GM12875 (cell line): ENCODE measurements at regions not wholly inside any gene's neighbourhood (a gene's known extent, or its start where the extent isn't known, plus 50 kb on each side); places are given as distances from the start of the nearest gene placed in this dataset.
"Not testable (repeated sequence)": the region's sequence is repeated elsewhere in the genome, so short reads cannot be mapped to it uniquely, and the experiment has no call there.

ENCODE experiments used
- H3K4me3 ChIP-seq: one replicate; pipeline ENCODE4 v1.5.1; 2011; ENCODE audit warnings: low read depth, low read length, control low read depth
- TF ChIP-seq, protein P1 (sequence below): IDR thresholded peaks from 2 replicates; pipeline ENCODE4 v1.5.1; 2011; ENCODE audit warnings: low read depth, mild to moderate bottlenecking, control low read depth, inconsistent platforms, low read length, moderate library complexity, borderline replicate concordance; ENCODE audit not compliant: insufficient read depth

DNA sequence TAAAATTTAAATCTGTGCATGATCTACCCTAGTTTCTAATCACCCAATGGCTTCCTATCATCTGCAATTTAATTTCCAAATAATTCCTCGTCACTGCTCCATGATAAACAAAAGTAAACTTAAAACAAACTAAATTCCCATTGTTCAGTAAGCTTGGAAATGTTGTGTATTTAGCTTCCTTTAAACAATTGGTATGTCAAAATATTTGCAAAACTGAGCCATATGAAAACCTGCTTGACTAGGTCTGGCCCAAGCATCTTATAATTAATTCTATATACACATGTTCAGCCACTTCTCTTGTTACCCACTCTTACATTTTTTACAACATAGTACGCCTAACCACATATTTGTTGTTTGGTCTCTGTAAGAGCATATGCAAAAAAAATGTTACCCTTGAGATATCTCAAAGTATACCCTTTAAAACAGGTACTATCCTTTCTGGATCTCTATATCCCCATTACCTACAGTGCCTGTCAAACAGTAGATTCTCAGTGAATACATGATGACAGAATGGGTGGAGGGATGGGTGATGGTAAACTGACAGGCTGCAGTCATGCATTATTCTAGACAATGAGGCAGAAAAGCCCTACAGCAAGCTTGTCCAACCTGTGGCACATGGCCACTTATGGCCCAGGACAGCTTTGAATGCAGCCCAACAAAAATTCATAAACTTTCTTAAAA, 1277.9 kb upstream of the TENM4 start:
- H3K4me3 ChIP-seq: no peak overlapping the region

GRCh38 chr11:80702264-80702663, 1261.4 kb upstream of the TENM4 start:
- TF ChIP-seq, protein P1, sequence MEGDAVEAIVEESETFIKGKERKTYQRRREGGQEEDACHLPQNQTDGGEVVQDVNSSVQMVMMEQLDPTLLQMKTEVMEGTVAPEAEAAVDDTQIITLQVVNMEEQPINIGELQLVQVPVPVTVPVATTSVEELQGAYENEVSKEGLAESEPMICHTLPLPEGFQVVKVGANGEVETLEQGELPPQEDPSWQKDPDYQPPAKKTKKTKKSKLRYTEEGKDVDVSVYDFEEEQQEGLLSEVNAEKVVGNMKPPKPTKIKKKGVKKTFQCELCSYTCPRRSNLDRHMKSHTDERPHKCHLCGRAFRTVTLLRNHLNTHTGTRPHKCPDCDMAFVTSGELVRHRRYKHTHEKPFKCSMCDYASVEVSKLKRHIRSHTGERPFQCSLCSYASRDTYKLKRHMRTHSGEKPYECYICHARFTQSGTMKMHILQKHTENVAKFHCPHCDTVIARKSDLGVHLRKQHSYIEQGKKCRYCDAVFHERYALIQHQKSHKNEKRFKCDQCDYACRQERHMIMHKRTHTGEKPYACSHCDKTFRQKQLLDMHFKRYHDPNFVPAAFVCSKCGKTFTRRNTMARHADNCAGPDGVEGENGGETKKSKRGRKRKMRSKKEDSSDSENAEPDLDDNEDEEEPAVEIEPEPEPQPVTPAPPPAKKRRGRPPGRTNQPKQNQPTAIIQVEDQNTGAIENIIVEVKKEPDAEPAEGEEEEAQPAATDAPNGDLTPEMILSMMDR: no peak
- no peak overlapping the region for H3K4me3 ChIP-seq

More for the DNA sequence above, 1277.9 kb upstream of the TENM4 start:
- TF ChIP-seq, protein P1: no peak

- TF ChIP-seq, protein P1: no peak
- no peak overlapping the region for H3K4me3 ChIP-seq
Measured at GRCh38 chr11:80700386-80700785, 1259.6 kb upstream of the TENM4 start.

DNA sequence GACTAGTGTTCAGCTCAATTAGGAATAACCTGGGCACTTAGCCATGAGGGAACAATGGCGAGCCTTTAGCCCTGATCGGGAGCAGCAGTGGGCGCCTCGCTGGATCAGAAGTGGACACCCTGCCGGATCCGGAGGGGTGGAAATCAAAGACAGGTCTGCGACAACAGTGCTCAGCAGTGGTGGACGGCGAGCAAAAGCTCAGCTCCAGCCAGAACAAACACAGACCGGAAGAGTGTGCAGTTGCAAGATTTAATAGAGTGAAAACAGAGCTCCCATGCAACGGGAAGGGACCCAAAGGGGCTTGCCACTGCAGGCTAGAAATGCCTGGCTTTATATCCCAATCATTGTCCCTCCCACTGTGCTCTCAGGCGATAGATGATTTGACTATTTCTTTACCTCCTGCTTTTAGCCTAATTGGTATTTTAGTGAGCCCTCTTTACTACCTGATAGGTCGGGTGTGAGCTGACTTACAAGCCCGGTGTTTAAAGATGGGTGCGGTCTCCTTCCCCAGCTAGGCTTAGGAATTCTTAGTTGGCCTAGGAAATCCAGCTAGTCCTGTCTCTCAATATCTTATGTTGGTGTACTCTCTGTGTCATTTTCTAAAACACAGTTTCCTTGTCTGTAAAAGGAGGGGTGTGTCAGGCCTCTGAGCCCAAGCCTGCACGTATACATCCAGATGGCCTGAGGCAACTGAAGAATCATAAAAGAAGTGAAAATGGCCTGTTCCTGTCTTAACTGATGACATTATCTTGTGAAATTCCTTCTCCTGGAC, 1258.8 kb upstream of the TENM4 start:
- not testable (repeated sequence) for H3K4me3 ChIP-seq

DNA sequence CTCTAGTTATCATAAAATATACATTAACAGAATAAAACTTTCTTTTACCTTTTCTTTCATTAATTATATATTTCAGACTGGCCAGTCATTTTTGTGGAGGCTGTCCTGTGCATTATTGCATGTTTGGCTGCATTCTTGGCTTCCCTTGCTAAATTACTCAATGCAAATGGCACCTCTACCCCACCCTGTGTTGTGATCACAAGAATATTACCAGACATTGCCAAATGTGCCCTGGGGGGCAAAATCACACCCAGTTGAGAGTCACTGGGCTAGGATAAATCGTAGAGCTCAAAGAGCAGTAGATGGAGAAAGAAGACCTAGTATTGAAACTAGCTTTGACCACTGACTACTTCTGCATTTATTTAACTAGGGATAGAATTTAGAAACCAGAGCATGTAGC, 1257.8 kb upstream of the TENM4 start:
- H3K4me3 ChIP-seq: no peak overlapping the region
- TF ChIP-seq, protein P1: no peak

DNA sequence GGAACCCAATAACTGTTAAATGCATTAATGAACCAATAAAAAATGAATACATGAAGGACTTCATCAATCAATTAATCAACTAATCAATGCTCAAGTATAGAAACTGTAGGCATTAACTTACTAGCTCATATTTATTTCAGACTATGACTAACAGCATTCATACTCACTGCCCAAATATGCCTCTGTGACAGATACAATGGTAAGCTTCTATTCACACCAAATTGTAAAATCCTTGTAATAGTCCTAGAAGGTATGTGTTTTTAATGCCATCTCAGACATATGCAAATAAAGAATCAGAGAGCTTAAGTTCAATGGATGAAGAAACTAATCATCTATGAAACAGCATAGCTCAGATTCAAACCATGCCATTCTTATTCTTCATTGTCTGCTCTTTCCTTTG, 1253.6 kb upstream of the TENM4 start:
- H3K4me3 ChIP-seq: no peak overlapping the region
- TF ChIP-seq, protein P1: no peak

DNA sequence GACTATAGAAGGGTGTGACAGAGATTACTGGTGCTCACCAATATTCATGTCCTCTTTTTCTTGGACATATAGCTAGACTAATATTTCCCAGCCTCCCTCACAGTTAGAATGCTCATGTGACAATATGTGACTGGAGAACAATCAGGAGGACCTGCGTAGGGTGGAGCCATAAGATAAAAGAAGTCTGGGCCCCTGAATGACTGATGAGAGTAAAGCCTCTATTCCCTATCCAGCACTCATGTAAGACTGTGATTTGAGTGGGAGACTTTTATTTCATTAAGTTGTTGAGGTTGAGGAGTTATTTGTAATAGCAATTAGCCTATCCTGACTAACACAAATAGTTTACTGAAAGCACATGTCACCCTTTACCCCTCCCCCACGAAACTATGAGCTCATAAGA, 1247.1 kb upstream of the TENM4 start:
- TF ChIP-seq, protein P1: no peak
- no peak overlapping the region for H3K4me3 ChIP-seq
